SK-N-SH treated with all-trans-retinoic acid at 6 μM for 48 hours (cell line): ENCODE measurements at regions not wholly inside any gene's neighbourhood (a gene's known extent, or its start where the extent isn't known, plus 50 kb on each side); places are given as distances from the start of the nearest gene placed in this dataset.
A peak's percentile ranks its signal among the peaks of the same experiment; 100 is the strongest.

Experiments
- ATAC-seq: fragments of 200-7000 bp; cut with Tn5 transposase; 3 replicates; pipeline ENCODE4 v1.9.1; 2020; ENCODE audit warnings: mild to moderate bottlenecking, moderate library complexity
- ARNTL ChIP-seq: fragments of 450-650 bp; formaldehyde crosslinking; IDR thresholded peaks from 2 replicates; pipeline ENCODE4 v1.5.0; 2020; ENCODE audit warnings: low read depth, mild to moderate bottlenecking, moderate library complexity, borderline replicate concordance
- BACH2 ChIP-seq: fragments of 250-450 bp; sonication (Bioruptor Pico); IDR thresholded peaks from 2 replicates; pipeline ENCODE4 v1.9.0; 2021; ENCODE audit warnings: mild to moderate bottlenecking, borderline replicate concordance
- ESRRG ChIP-seq: fragments of 250-450 bp; sonication (Bioruptor Pico); IDR thresholded peaks from 2 replicates; pipeline ENCODE4 v1.6.1; 2021; ENCODE audit warnings: mild to moderate bottlenecking
- GLIS3 ChIP-seq: fragments of 250-450 bp; sonication (Bioruptor Pico); IDR thresholded peaks from 2 replicates; pipeline ENCODE4 v1.5.0; 2020; ENCODE audit warnings: mild to moderate bottlenecking, moderate library complexity
- ISL1 ChIP-seq: fragments of 250-450 bp; sonication (Bioruptor Pico); IDR thresholded peaks from 2 replicates; pipeline ENCODE4 v2.1.2; 2022; ENCODE audit warnings: mild to moderate bottlenecking, moderate library complexity
- OSR1 ChIP-seq: fragments of 250-450 bp; sonication (Bioruptor Pico); IDR thresholded peaks from 2 replicates; pipeline ENCODE4 v1.8.0; 2022; ENCODE audit warnings: moderate library complexity, mild to moderate bottlenecking, inconsistent platforms
- PATZ1 ChIP-seq: fragments of 250-450 bp; sonication (Bioruptor Pico); IDR thresholded peaks from 2 replicates; pipeline ENCODE4 v1.8.0; 2020; ENCODE audit warnings: mild to moderate bottlenecking, moderate library complexity, borderline replicate concordance
- PPARA ChIP-seq: fragments of 250-450 bp; sonication (Bioruptor Pico); IDR thresholded peaks from 2 replicates; pipeline ENCODE4 v1.5.0; 2020; ENCODE audit warnings: mild to moderate bottlenecking, borderline replicate concordance
- RARB ChIP-seq: fragments of 250-450 bp; sonication (Bioruptor Pico); IDR thresholded peaks from 2 replicates; pipeline ENCODE4 v1.8.0; 2021; ENCODE audit warnings: mild to moderate bottlenecking, moderate library complexity
- SNAI2 ChIP-seq: fragments of 250-450 bp; sonication (Bioruptor Pico); IDR thresholded peaks from 2 replicates; pipeline ENCODE4 v1.5.0; 2020; ENCODE audit warnings: mild to moderate bottlenecking, moderate library complexity
- TOX ChIP-seq: fragments of 250-450 bp; sonication (Bioruptor Pico); IDR thresholded peaks from 2 replicates; pipeline ENCODE4 v1.8.0; 2021; ENCODE audit warnings: mild to moderate bottlenecking, moderate library complexity, borderline replicate concordance
- ZC3H10 ChIP-seq: fragments of 250-450 bp; sonication (Bioruptor Pico); IDR thresholded peaks from 2 replicates; pipeline ENCODE4 v1.5.1; 2021; ENCODE audit warnings: mild to moderate bottlenecking, moderate library complexity
- ZFP3 ChIP-seq: fragments of 250-450 bp; sonication (Bioruptor Pico); IDR thresholded peaks from 2 replicates; pipeline ENCODE4 v1.5.0; 2020; ENCODE audit warnings: mild to moderate bottlenecking, moderate library complexity
- ZFP30 ChIP-seq: fragments of 450-650 bp; formaldehyde crosslinking; IDR thresholded peaks from 2 replicates; pipeline ENCODE4 v1.5.0; 2022; ENCODE audit warnings: mild to moderate bottlenecking, moderate library complexity
- ZNF565 ChIP-seq: fragments of 450-650 bp; formaldehyde crosslinking; conservative IDR thresholded peaks from 2 replicates; pipeline ENCODE4 v1.5.0; 2020; ENCODE audit warnings: low read depth, mild to moderate bottlenecking, moderate library complexity
- ZNF70 ChIP-seq: fragments of 450-650 bp; formaldehyde crosslinking; IDR thresholded peaks from 2 replicates; pipeline ENCODE4 v1.5.0; 2020; ENCODE audit warnings: mild to moderate bottlenecking, moderate library complexity
- ZNF8 ChIP-seq: fragments of 450-650 bp; formaldehyde crosslinking; IDR thresholded peaks from 2 replicates; pipeline ENCODE4 v1.5.0; 2020; ENCODE audit warnings: mild to moderate bottlenecking, moderate library complexity
- TF ChIP-seq, protein P1 (sequence below): fragments of 250-450 bp; sonication (Bioruptor Pico); IDR thresholded peaks from 2 replicates; pipeline ENCODE4 v1.5.1; 2020; ENCODE audit warnings: low read depth, mild to moderate bottlenecking, moderate library complexity
- TF ChIP-seq, protein P2 (sequence below): fragments of 250-450 bp; sonication (Bioruptor Pico); IDR thresholded peaks from 2 replicates; pipeline ENCODE4 v1.8.0; 2021; ENCODE audit warnings: low read depth, mild to moderate bottlenecking, moderate library complexity, borderline replicate concordance
- TF ChIP-seq, protein P3 (sequence below): fragments of 250-450 bp; sonication (Bioruptor Pico); IDR thresholded peaks from 2 replicates; pipeline ENCODE4 v1.5.0; 2020; ENCODE audit warnings: mild to moderate bottlenecking, moderate library complexity
- TF ChIP-seq, protein P4 (sequence below): fragments of 250-450 bp; sonication (Bioruptor Pico); IDR thresholded peaks from 2 replicates; pipeline ENCODE4 v1.5.1; 2021; ENCODE audit warnings: mild to moderate bottlenecking, moderate library complexity

- peak; percentile 91 for ATAC-seq
Measured at GRCh38 chr13:90414691-90415596, 932.5 kb upstream of the MIR17HG start.

GRCh38 chr13:90415902-90416301 lies 931.6 kb upstream of the MIR17HG start:
- peak; percentile 12; the same call in 1 of the 3 replicates for ATAC-seq
- TF ChIP-seq PPARA (CRISPR knock-in tag) (no peak), OSR1 (CRISPR knock-in tag) (no peak), ZC3H10 (CRISPR knock-in tag) (no peak), RARB (CRISPR knock-in tag) (no peak), ZFP3 (CRISPR knock-in tag) (no peak), ZNF8 (CRISPR knock-in tag) (no peak), PATZ1 (CRISPR knock-in tag) (no peak)
- TF ChIP-seq, protein P1, sequence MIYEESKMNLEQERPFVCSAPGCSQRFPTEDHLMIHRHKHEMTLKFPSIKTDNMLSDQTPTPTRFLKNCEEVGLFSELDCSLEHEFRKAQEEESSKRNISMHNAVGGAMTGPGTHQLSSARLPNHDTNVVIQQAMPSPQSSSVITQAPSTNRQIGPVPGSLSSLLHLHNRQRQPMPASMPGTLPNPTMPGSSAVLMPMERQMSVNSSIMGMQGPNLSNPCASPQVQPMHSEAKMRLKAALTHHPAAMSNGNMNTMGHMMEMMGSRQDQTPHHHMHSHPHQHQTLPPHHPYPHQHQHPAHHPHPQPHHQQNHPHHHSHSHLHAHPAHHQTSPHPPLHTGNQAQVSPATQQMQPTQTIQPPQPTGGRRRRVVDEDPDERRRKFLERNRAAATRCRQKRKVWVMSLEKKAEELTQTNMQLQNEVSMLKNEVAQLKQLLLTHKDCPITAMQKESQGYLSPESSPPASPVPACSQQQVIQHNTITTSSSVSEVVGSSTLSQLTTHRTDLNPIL (CRISPR knock-in tag) = no peak

More at GRCh38 chr13:90414691-90415596, 932.5 kb upstream of the MIR17HG start:
- TF ChIP-seq, protein P2, sequence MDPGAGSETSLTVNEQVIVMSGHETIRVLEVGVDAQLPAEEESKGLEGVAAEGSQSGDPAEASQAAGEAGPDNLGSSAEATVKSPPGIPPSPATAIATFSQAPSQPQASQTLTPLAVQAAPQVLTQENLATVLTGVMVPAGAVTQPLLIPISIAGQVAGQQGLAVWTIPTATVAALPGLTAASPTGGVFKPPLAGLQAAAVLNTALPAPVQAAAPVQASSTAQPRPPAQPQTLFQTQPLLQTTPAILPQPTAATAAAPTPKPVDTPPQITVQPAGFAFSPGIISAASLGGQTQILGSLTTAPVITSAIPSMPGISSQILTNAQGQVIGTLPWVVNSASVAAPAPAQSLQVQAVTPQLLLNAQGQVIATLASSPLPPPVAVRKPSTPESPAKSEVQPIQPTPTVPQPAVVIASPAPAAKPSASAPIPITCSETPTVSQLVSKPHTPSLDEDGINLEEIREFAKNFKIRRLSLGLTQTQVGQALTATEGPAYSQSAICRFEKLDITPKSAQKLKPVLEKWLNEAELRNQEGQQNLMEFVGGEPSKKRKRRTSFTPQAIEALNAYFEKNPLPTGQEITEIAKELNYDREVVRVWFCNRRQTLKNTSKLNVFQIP = no peak
- TF ChIP-seq ISL1 (no peak), PPARA (CRISPR knock-in tag) (no peak), OSR1 (CRISPR knock-in tag) (no peak), GLIS3 (CRISPR knock-in tag) (no peak), ZNF70 (no peak), SNAI2 (CRISPR knock-in tag) (no peak), TOX (CRISPR knock-in tag) (no peak), ZNF8 (CRISPR knock-in tag) (no peak), RARB (CRISPR knock-in tag) (no peak), ZC3H10 (CRISPR knock-in tag) (no peak), ARNTL (CRISPR knock-in tag) (no peak), ZNF565 (CRISPR knock-in tag) (no peak), ZFP30 (no peak), BACH2 (no peak), PATZ1 (CRISPR knock-in tag) (no peak), ESRRG (CRISPR knock-in tag) (no peak)
- TF ChIP-seq, protein P3, sequence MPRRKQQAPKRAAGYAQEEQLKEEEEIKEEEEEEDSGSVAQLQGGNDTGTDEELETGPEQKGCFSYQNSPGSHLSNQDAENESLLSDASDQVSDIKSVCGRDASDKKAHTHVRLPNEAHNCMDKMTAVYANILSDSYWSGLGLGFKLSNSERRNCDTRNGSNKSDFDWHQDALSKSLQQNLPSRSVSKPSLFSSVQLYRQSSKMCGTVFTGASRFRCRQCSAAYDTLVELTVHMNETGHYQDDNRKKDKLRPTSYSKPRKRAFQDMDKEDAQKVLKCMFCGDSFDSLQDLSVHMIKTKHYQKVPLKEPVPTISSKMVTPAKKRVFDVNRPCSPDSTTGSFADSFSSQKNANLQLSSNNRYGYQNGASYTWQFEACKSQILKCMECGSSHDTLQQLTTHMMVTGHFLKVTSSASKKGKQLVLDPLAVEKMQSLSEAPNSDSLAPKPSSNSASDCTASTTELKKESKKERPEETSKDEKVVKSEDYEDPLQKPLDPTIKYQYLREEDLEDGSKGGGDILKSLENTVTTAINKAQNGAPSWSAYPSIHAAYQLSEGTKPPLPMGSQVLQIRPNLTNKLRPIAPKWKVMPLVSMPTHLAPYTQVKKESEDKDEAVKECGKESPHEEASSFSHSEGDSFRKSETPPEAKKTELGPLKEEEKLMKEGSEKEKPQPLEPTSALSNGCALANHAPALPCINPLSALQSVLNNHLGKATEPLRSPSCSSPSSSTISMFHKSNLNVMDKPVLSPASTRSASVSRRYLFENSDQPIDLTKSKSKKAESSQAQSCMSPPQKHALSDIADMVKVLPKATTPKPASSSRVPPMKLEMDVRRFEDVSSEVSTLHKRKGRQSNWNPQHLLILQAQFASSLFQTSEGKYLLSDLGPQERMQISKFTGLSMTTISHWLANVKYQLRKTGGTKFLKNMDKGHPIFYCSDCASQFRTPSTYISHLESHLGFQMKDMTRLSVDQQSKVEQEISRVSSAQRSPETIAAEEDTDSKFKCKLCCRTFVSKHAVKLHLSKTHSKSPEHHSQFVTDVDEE = no peak
- TF ChIP-seq, protein P1 (CRISPR knock-in tag) = no peak
- TF ChIP-seq, protein P4, sequence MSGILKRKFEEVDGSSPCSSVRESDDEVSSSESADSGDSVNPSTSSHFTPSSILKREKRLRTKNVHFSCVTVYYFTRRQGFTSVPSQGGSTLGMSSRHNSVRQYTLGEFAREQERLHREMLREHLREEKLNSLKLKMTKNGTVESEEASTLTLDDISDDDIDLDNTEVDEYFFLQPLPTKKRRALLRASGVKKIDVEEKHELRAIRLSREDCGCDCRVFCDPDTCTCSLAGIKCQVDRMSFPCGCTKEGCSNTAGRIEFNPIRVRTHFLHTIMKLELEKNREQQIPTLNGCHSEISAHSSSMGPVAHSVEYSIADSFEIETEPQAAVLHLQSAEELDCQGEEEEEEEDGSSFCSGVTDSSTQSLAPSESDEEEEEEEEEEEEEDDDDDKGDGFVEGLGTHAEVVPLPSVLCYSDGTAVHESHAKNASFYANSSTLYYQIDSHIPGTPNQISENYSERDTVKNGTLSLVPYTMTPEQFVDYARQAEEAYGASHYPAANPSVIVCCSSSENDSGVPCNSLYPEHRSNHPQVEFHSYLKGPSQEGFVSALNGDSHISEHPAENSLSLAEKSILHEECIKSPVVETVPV = no peak
